ENCODE measurements at regions not wholly inside any gene's neighbourhood (a gene's known extent, or its start where the extent isn't known, plus 50 kb on each side); places are given as distances from the start of the nearest gene placed in this dataset.

DNA sequence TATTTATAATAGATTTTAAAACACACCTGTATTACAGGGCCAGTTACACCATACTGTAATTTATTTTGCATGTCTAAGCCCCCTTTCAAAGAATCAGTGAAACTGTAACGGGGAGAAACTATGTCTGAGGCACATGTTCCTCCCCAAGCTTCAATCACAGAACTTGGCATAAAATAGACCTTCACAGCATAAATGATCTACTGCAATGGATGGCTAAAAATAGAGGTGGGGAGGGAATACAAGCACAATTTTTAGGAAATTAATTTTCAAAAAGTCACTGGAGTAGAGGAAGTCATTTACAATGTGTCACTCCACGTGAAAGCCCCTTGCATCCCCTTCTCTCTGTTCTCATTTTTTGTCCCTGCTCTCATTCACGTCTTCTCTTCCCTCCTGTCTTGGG, 385.2 kb downstream of the TNS3 start:
- H3K27me3 Mint-ChIP-seq: peaks cover 3% of the 10 kb centered on the region
- H3K4me1 Mint-ChIP-seq: peaks cover 7% of the 10 kb centered on the region
- Histone ChIP-seq H3K36me3 (replicated peaks in 1 of 2; ENCODE audit: control extremely low read depth in 1 of 2, control insufficient read depth in 1 of 2, extremely low read depth in 1 of 2, insufficient read depth in 2 of 2, low read length in 1 of 2) (no peaks in the 10 kb centered on the region), H2AFZ (ENCODE audit: insufficient read depth, low read depth, low read length, poor library complexity, severe bottlenecking) (no peak overlapping the region), H3K79me2 (ENCODE audit: control insufficient read depth, insufficient read depth, low read length) (no peaks in the 10 kb centered on the region), H3K27ac (ENCODE audit: low read length in 2 of 2) (no peak overlapping the region), H3K4me1 (ENCODE audit: control insufficient read depth in 2 of 2, insufficient read depth in 2 of 2, low read length in 2 of 2) (peaks cover 3 to 8% of the 10 kb centered on the region in 2 donors), H4K20me1 (ENCODE audit: control insufficient read depth, insufficient read depth, low read length, poor library complexity, severe bottlenecking) (no peaks in the 10 kb centered on the region), H3K9me3 (ENCODE audit: control extremely low read depth in 1 of 3, control insufficient read depth in 2 of 3, insufficient read depth in 1 of 3, low read length in 2 of 3) (no peaks in the 10 kb centered on the region), H3K9ac (ENCODE audit: low read length) (no peak overlapping the region), H3K4me3 (ENCODE audit: control extremely low read depth in 1 of 5, extremely low read depth in 1 of 5, insufficient read depth in 1 of 5, low read depth in 2 of 5, low read length in 4 of 5) (no peak overlapping the region), H3K4me2 (replicated peaks; ENCODE audit: low read depth, low read length, poor library complexity, severe bottlenecking) (no peak overlapping the region), H3K27me3 (replicated peaks in 1 of 4; ENCODE audit: control extremely low read depth in 1 of 4, control insufficient read depth in 3 of 4, insufficient read depth in 4 of 4, low read length in 3 of 4) (no peaks in the 10 kb centered on the region)
- intact Hi-C loops (cut with micrococcal nuclease): no loop called here
- DNase-seq (no peak), ATAC-seq (ENCODE audit: low read depth) (no peak)
- no peak overlapping the region for H3K4me3 Mint-ChIP-seq
- TF ChIP-seq EZH2 (IDR thresholded peaks at IDR 0.05; ENCODE audit: borderline replicate concordance, insufficient read depth, low read depth, low read length, poor library complexity, severe bottlenecking): no peak
- TF ChIP-seq, protein P1, sequence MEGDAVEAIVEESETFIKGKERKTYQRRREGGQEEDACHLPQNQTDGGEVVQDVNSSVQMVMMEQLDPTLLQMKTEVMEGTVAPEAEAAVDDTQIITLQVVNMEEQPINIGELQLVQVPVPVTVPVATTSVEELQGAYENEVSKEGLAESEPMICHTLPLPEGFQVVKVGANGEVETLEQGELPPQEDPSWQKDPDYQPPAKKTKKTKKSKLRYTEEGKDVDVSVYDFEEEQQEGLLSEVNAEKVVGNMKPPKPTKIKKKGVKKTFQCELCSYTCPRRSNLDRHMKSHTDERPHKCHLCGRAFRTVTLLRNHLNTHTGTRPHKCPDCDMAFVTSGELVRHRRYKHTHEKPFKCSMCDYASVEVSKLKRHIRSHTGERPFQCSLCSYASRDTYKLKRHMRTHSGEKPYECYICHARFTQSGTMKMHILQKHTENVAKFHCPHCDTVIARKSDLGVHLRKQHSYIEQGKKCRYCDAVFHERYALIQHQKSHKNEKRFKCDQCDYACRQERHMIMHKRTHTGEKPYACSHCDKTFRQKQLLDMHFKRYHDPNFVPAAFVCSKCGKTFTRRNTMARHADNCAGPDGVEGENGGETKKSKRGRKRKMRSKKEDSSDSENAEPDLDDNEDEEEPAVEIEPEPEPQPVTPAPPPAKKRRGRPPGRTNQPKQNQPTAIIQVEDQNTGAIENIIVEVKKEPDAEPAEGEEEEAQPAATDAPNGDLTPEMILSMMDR (IDR thresholded peaks at IDR 0.05): no peak
- WGBS (ENCODE audit: insufficient coverage): 71% methylated on average over 2 of the region's 3 CpGs
- ChIA-PET POLR2A (no interaction called here), CTCF (no interaction called here)
- H3K27ac Mint-ChIP-seq: no peak overlapping the region
- H3K9me3 Mint-ChIP-seq (ENCODE audit: insufficient read depth): no peaks in the 10 kb centered on the region

DNA sequence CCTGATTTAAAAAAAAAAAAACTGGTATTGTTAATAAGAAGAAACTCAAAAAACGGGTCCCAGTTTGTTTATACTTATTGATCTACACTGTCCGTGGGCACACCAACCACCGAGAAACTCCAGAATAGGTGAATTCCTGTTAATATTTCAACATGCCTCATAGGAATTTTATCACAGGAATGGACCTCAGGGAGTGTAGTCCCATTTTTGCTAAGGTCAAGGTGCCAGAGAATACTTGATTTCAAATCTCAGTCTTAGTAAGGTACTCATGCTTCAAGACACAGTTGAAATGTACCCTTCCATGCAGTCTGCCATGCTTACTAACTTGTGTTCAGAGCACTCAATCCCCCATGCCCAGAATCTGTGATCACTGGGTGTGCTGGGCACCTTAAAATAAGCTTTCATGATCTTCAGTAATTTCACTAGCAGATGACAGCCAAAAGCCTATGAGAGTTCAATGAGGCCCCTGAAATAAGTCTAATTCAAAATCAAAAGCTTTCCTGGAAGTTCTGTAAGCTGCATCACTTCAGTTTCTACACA, 385.7 kb downstream of the TNS3 start:
- no peak for DNase-seq
- H4K20me1 ChIP-seq (ENCODE audit: control insufficient read depth, insufficient read depth, low read length, poor library complexity, severe bottlenecking): no peaks in the 10 kb centered on the region
- H3K79me2 ChIP-seq (ENCODE audit: control insufficient read depth, insufficient read depth, low read length): no peaks in the 10 kb centered on the region
- H3K9ac ChIP-seq (ENCODE audit: low read length): no peak overlapping the region
- ChIA-PET CTCF (no interaction called here), POLR2A (no interaction called here)
- ATAC-seq (ENCODE audit: low read depth): no peak
- Mint-ChIP-seq H3K9me3 (ENCODE audit: insufficient read depth) (no peaks in the 10 kb centered on the region), H3K4me3 (no peak overlapping the region), H3K27ac (no peak overlapping the region), H3K27me3 (peaks cover 3% of the 10 kb centered on the region), H3K4me1 (peaks cover 8% of the 10 kb centered on the region)
- WGBS (ENCODE audit: insufficient coverage): 83% methylated on average over 3 of the region's 3 CpGs
- no peaks in the 10 kb centered on the region for H3K27me3 ChIP-seq (replicated peaks in 1 of 4; ENCODE audit: control extremely low read depth in 1 of 4, control insufficient read depth in 3 of 4, insufficient read depth in 4 of 4, low read length in 3 of 4)
- peaks cover 3 to 10% of the 10 kb centered on the region in 2 donors for H3K4me1 ChIP-seq (ENCODE audit: control insufficient read depth in 2 of 2, insufficient read depth in 2 of 2, low read length in 2 of 2)
- no peak overlapping the region for H3K27ac ChIP-seq (ENCODE audit: low read length in 2 of 2)
- intact Hi-C loops (cut with micrococcal nuclease): no loop called here
- H3K4me3 ChIP-seq (ENCODE audit: control extremely low read depth in 1 of 5, extremely low read depth in 1 of 5, insufficient read depth in 1 of 5, low read depth in 2 of 5, low read length in 4 of 5): no peak overlapping the region
- H2AFZ ChIP-seq (ENCODE audit: insufficient read depth, low read depth, low read length, poor library complexity, severe bottlenecking): no peak overlapping the region
- no peaks in the 10 kb centered on the region for H3K9me3 ChIP-seq (ENCODE audit: control extremely low read depth in 1 of 3, control insufficient read depth in 2 of 3, insufficient read depth in 1 of 3, low read length in 2 of 3)
- TF ChIP-seq, protein P1 (IDR thresholded peaks at IDR 0.05): no peak
- TF ChIP-seq EZH2 (IDR thresholded peaks at IDR 0.05; ENCODE audit: borderline replicate concordance, insufficient read depth, low read depth, low read length, poor library complexity, severe bottlenecking): no peak
- no peak overlapping the region for H3K4me2 ChIP-seq (replicated peaks; ENCODE audit: low read depth, low read length, poor library complexity, severe bottlenecking)
- H3K36me3 ChIP-seq (replicated peaks in 1 of 2; ENCODE audit: control extremely low read depth in 1 of 2, control insufficient read depth in 1 of 2, extremely low read depth in 1 of 2, insufficient read depth in 2 of 2, low read length in 1 of 2): no peaks in the 10 kb centered on the region
